ENCODE measurements at regions not wholly inside any gene's neighbourhood (a gene's known extent, or its start where the extent isn't known, plus 50 kb on each side); places are given as distances from the start of the nearest gene placed in this dataset.
"Not testable (repeated sequence)": the region's sequence is repeated elsewhere in the genome, so short reads cannot be mapped to it uniquely, and the experiment has no call there.

- DNase-seq, result no peak
These were observed 163.5 kb downstream of the CDH19 start for GRCh38 chr18:66440433-66440832.

GRCh38 chr18:66439670-66440069 is 164.2 kb downstream of the CDH19 start:
- DNase-seq, result no peak

GRCh38 chr18:66438711-66439536 is 165.0 kb downstream of the CDH19 start:
- DNase-seq, result no peak

- DNase-seq, result no peak
These were observed 171.3 kb downstream of the CDH19 start for GRCh38 chr18:66432636-66433035.

- DNase-seq, result no peak
These were observed 175.1 kb downstream of the CDH19 start for GRCh38 chr18:66428795-66429194.

GRCh38 chr18:66419400-66419799 is 184.5 kb downstream of the CDH19 start:
- no peak for DNase-seq

GRCh38 chr18:66410692-66411091 is 193.2 kb downstream of the CDH19 start:
- DNase-seq, result no peak

- DNase-seq, result no peak
These were observed 208.1 kb downstream of the CDH19 start for GRCh38 chr18:66395671-66396218.

GRCh38 chr18:66393463-66393862 is 210.4 kb downstream of the CDH19 start:
- no peak for DNase-seq

- no peak for DNase-seq
These were observed 226.6 kb downstream of the CDH19 start for GRCh38 chr18:66377291-66377690.

- DNase-seq, result not testable (repeated sequence)
These were observed 228.5 kb downstream of the CDH19 start for GRCh38 chr18:66375391-66375790.

GRCh38 chr18:66346833-66347588 is 256.9 kb downstream of the CDH19 start:
- DNase-seq, result no peak

- peak; percentile 62 for DNase-seq
These were observed 259.7 kb downstream of the CDH19 start for GRCh38 chr18:66344227-66344626.

- no peak for DNase-seq
These were observed 261.3 kb downstream of the CDH19 start for GRCh38 chr18:66342577-66342976.

- DNase-seq, result no peak
These were observed 269.4 kb downstream of the CDH19 start for GRCh38 chr18:66334534-66334933.

- no peak for DNase-seq
These were observed 274.2 kb downstream of the CDH19 start for GRCh38 chr18:66329716-66330115.

- DNase-seq, result no peak
These were observed 275.5 kb downstream of the CDH19 start for GRCh38 chr18:66328296-66328878.

GRCh38 chr18:66325251-66325650 is 278.6 kb downstream of the CDH19 start:
- DNase-seq, result no peak

GRCh38 chr18:66324616-66325015 is 279.3 kb downstream of the CDH19 start:
- no peak for DNase-seq

- DNase-seq, result no peak
These were observed 286.4 kb downstream of the CDH19 start for GRCh38 chr18:66317243-66318090.

GRCh38 chr18:66316701-66317100 is 287.2 kb downstream of the CDH19 start:
- DNase-seq, result no peak

- DNase-seq, result no peak
These were observed 303.7 kb downstream of the CDH19 start for GRCh38 chr18:66300141-66300540.

GRCh38 chr18:66280470-66280869 is 323.4 kb downstream of the CDH19 start:
- no peak for DNase-seq
